T47D (cell line): ENCODE measurements at regions not wholly inside any gene's neighbourhood (a gene's known extent, or its start where the extent isn't known, plus 50 kb on each side); places are given as distances from the start of the nearest gene placed in this dataset.

Experiments used
- DNase-seq, 2 experiments: peaks; one replicate each; pipeline versions ENCODE4 v3.0.0 to v3.0.0-alpha.2; 2011 to 2012; ENCODE audit warnings: low read depth in 1 of 2, low spot score in 1 of 2
- JUND ChIP-seq: IDR thresholded peaks from 2 replicates; pipeline ENCODE4 v1.6.1; 2012; ENCODE audit warnings: low read depth
- in situ Hi-C: cut with HindIII; loops from 2 replicates; pipeline ENCODE4 v1.10.0; 2016; ENCODE audit warnings: low sequenced_read_pairs, low pct_unique_long_range_greater_than_20kb

GRCh38 chr10:108014145-108014901 is 849.8 kb upstream of the SORCS1 start:
- DNase-seq = no peak
- in situ Hi-C loops = no loop called here
- TF ChIP-seq JUND = no peak

- TF ChIP-seq JUND = no peak
- no peak for DNase-seq
- in situ Hi-C loops = no loop called here
Measured at GRCh38 chr10:108005627-108006026, 841.1 kb upstream of the SORCS1 start.

- no peak for TF ChIP-seq JUND
- no peak for DNase-seq
- in situ Hi-C loops = no loop called here
Measured at GRCh38 chr10:108003576-108003975, 839.1 kb upstream of the SORCS1 start.

GRCh38 chr10:108003061-108003460 is 838.6 kb upstream of the SORCS1 start:
- in situ Hi-C loops = no loop called here
- no peak for TF ChIP-seq JUND
- no peak for DNase-seq

GRCh38 chr10:108000365-108000764 is 835.9 kb upstream of the SORCS1 start:
- no peak for DNase-seq
- in situ Hi-C loops = no loop called here
- TF ChIP-seq JUND = no peak

- in situ Hi-C loops = no loop called here
- DNase-seq = no peak
- no peak for TF ChIP-seq JUND
Measured at GRCh38 chr10:107994621-107995270, 830.2 kb upstream of the SORCS1 start.

- no peak for DNase-seq
- no peak for TF ChIP-seq JUND
- in situ Hi-C loops = no loop called here
Measured at GRCh38 chr10:107986571-107986970, 822.1 kb upstream of the SORCS1 start.

GRCh38 chr10:107984581-107984980 is 820.1 kb upstream of the SORCS1 start:
- DNase-seq = no peak
- TF ChIP-seq JUND = no peak
- in situ Hi-C loops = no loop called here

GRCh38 chr10:107984149-107984548 is 819.6 kb upstream of the SORCS1 start:
- no peak for TF ChIP-seq JUND
- DNase-seq = no peak
- in situ Hi-C loops = no loop called here

GRCh38 chr10:107978455-107978854 is 813.9 kb upstream of the SORCS1 start:
- no peak for DNase-seq
- in situ Hi-C loops = no loop called here
- TF ChIP-seq JUND = no peak

GRCh38 chr10:107971973-107972372 is 807.5 kb upstream of the SORCS1 start:
- no peak for DNase-seq
- TF ChIP-seq JUND = no peak
- in situ Hi-C loops = no loop called here

- DNase-seq = no peak
- in situ Hi-C loops = no loop called here
- no peak for TF ChIP-seq JUND
Measured at GRCh38 chr10:107971411-107971810, 806.9 kb upstream of the SORCS1 start.

GRCh38 chr10:107970512-107970911 is 806.0 kb upstream of the SORCS1 start:
- in situ Hi-C loops = no loop called here
- no peak for TF ChIP-seq JUND
- no peak for DNase-seq
